OCI-LY7 (cell line): ENCODE measurements at regions not wholly inside any gene's neighbourhood (a gene's known extent, or its start where the extent isn't known, plus 50 kb on each side); places are given as distances from the start of the nearest gene placed in this dataset.

Experiments
- EZH2phosphoT487 ChIP-seq: fragments of 200-600 bp; sonication (generic); IDR thresholded peaks from 2 replicates; pipeline ENCODE4 v1.6.1; 2018; ENCODE audit warnings: low read depth, borderline replicate concordance, mild to moderate bottlenecking, mixed run types, antibody characterized with exemption, low read length, moderate library complexity, mixed read lengths
- TF ChIP-seq, protein P1 (sequence below): fragments of 200-600 bp; sonication (generic); conservative IDR thresholded peaks from 2 replicates; pipeline ENCODE4 v1.5.1; 2014; ENCODE audit warnings: mild to moderate bottlenecking, antibody characterized with exemption, low read length, moderate library complexity, mixed read lengths

DNA sequence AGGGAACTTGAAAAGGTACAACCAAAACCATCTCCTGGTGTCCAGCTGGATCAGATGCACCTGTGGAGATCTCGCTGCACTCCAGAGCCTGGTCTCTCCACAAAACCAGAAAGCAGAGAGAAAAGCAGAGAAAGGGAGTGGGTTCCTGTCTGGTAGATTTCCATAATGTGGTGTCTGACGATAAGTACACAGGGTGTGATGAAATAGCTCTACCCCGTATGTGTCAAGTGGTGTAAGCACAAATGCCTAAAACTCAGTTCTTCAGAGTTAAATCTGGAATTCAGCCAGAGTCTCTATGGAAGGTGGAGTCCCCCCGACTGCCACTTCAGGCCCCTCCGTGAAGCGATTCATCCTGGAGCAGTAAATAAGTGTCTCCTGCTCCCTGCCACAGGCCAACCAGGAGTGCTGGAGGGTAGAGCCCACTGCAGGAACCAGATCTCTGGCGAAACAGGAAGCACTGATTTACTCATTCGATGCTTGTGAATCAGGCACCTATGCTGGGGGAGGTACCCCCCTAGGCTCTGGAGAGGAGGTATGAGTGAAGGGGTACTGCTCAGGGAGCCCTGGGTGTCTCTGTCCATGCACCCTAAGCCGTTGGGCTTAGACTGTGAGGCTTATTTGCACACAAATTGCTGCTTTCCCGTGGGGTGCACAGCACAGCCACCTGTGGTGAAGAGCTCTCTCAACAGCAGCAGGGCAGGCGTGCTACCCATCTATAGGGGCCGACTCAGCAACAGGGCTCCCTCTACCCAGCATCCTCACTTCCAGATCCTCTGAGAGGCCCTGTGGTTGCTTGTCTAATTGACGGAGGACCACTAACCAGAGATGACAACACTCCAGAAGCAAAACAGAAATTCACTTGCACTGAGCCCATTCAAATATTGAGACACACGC lies 97.1 kb upstream of the MYOCD start:
- TF ChIP-seq, protein P1, sequence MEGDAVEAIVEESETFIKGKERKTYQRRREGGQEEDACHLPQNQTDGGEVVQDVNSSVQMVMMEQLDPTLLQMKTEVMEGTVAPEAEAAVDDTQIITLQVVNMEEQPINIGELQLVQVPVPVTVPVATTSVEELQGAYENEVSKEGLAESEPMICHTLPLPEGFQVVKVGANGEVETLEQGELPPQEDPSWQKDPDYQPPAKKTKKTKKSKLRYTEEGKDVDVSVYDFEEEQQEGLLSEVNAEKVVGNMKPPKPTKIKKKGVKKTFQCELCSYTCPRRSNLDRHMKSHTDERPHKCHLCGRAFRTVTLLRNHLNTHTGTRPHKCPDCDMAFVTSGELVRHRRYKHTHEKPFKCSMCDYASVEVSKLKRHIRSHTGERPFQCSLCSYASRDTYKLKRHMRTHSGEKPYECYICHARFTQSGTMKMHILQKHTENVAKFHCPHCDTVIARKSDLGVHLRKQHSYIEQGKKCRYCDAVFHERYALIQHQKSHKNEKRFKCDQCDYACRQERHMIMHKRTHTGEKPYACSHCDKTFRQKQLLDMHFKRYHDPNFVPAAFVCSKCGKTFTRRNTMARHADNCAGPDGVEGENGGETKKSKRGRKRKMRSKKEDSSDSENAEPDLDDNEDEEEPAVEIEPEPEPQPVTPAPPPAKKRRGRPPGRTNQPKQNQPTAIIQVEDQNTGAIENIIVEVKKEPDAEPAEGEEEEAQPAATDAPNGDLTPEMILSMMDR = no peak
- no peak for TF ChIP-seq EZH2phosphoT487
